Thyroid gland (tissue), 4 donors: ENCODE measurements at regions not wholly inside any gene's neighbourhood (a gene's known extent, or its start where the extent isn't known, plus 50 kb on each side); places are given as distances from the start of the nearest gene placed in this dataset.

Experiments used
- POLR2A ChIP-seq, 2 donors: fragments of 450-650 bp; IDR thresholded peaks; one replicate each; pipeline ENCODE4 v1.6.1; 2017; ENCODE audit warnings: antibody characterized with exemption in 2 of 2, mild to moderate bottlenecking in 2 of 2, moderate library complexity in 1 of 2
- TF ChIP-seq, protein P1 (sequence below), 6 experiments: fragments of 200-600 bp in 3 of 6; fragments of 450-650 bp in 3 of 6; sonication (generic) in 3 of 6; IDR thresholded peaks; one replicate each; pipeline ENCODE4 v1.5.1; 2016 to 2019; ENCODE audit warnings: antibody characterized with exemption in 6 of 6, mild to moderate bottlenecking in 2 of 6, inconsistent platforms in 1 of 6, moderate library complexity in 1 of 6

DNA sequence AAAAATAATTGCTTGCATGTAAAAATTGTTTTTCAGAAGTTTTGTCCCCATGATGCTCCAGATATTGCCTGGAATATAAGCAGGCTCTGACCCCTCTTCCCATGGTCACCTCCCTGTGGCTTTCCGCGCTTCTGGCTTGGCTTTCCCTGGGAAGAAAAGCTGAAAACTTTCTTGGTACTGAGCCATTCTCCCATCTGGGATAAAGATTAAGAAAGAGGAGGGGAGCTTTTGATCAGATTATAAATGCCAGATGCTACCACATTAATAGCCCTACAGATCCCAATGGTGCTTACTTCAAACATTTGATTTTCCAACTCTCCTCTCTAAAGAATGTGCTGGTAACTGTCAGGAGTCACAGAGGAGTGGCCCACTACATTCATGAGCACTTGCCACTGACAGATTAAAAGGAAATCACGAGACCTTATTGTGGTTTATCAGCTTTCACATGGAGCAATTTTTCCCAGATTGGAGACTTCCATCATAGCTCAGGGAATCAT, 54.4 kb upstream of the GAB1 start:
- TF ChIP-seq, protein P1, sequence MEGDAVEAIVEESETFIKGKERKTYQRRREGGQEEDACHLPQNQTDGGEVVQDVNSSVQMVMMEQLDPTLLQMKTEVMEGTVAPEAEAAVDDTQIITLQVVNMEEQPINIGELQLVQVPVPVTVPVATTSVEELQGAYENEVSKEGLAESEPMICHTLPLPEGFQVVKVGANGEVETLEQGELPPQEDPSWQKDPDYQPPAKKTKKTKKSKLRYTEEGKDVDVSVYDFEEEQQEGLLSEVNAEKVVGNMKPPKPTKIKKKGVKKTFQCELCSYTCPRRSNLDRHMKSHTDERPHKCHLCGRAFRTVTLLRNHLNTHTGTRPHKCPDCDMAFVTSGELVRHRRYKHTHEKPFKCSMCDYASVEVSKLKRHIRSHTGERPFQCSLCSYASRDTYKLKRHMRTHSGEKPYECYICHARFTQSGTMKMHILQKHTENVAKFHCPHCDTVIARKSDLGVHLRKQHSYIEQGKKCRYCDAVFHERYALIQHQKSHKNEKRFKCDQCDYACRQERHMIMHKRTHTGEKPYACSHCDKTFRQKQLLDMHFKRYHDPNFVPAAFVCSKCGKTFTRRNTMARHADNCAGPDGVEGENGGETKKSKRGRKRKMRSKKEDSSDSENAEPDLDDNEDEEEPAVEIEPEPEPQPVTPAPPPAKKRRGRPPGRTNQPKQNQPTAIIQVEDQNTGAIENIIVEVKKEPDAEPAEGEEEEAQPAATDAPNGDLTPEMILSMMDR (IDR thresholded peaks at IDR 0.05): no peak
- no peak for TF ChIP-seq POLR2A (IDR thresholded peaks at IDR 0.05)
